ENCODE measurements at regions not wholly inside any gene's neighbourhood (a gene's known extent, or its start where the extent isn't known, plus 50 kb on each side); places are given as distances from the start of the nearest gene placed in this dataset.

GRCh38 chr6:149186873-149187272, 130.6 kb upstream of the TAB2 start:
- no peaks in the 10 kb centered on the region for H4K20me1 ChIP-seq (ENCODE audit: insufficient read depth)
- H3K27ac ChIP-seq: no peak overlapping the region
- TF ChIP-seq, protein P1, sequence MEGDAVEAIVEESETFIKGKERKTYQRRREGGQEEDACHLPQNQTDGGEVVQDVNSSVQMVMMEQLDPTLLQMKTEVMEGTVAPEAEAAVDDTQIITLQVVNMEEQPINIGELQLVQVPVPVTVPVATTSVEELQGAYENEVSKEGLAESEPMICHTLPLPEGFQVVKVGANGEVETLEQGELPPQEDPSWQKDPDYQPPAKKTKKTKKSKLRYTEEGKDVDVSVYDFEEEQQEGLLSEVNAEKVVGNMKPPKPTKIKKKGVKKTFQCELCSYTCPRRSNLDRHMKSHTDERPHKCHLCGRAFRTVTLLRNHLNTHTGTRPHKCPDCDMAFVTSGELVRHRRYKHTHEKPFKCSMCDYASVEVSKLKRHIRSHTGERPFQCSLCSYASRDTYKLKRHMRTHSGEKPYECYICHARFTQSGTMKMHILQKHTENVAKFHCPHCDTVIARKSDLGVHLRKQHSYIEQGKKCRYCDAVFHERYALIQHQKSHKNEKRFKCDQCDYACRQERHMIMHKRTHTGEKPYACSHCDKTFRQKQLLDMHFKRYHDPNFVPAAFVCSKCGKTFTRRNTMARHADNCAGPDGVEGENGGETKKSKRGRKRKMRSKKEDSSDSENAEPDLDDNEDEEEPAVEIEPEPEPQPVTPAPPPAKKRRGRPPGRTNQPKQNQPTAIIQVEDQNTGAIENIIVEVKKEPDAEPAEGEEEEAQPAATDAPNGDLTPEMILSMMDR (conservative IDR thresholded peaks at IDR 0.05; ENCODE audit: low read depth, low read length): no peak
- no peaks in the 10 kb centered on the region for H3K4me1 ChIP-seq (ENCODE audit: low read depth, poor library complexity, severe bottlenecking)
- no peaks in the 10 kb centered on the region for H3K27me3 ChIP-seq (ENCODE audit: insufficient read depth, low read depth)
- H2AFZ ChIP-seq (ENCODE audit: low read depth): no peak overlapping the region
- no peak overlapping the region for H3K9ac ChIP-seq
- H3K79me2 ChIP-seq (ENCODE audit: insufficient read depth, low read depth): no peaks in the 10 kb centered on the region
- H3K36me3 ChIP-seq (ENCODE audit: insufficient read depth): no peaks in the 10 kb centered on the region
- no peak overlapping the region for H3K4me3 ChIP-seq (IDR thresholded peaks at IDR 0.05; ENCODE audit: insufficient read depth, low read depth, low read length)
- no peak overlapping the region for H3K4me2 ChIP-seq

- H3K4me3 ChIP-seq (IDR thresholded peaks at IDR 0.05; ENCODE audit: insufficient read depth, low read depth, low read length): no peak overlapping the region
- no peaks in the 10 kb centered on the region for H3K36me3 ChIP-seq (ENCODE audit: insufficient read depth)
- H4K20me1 ChIP-seq (ENCODE audit: insufficient read depth): no peaks in the 10 kb centered on the region
- no peak overlapping the region for H3K27ac ChIP-seq
- no peak overlapping the region for H3K9ac ChIP-seq
- H3K79me2 ChIP-seq (ENCODE audit: insufficient read depth, low read depth): no peaks in the 10 kb centered on the region
- TF ChIP-seq, protein P1 (conservative IDR thresholded peaks at IDR 0.05; ENCODE audit: low read depth, low read length): 0 out of 2 replicates have a peak, but pooled peaks have one; percentile 18
- no peaks in the 10 kb centered on the region for H3K27me3 ChIP-seq (ENCODE audit: insufficient read depth, low read depth)
- no peak overlapping the region for H2AFZ ChIP-seq (ENCODE audit: low read depth)
- no peak overlapping the region for H3K4me2 ChIP-seq
- no peaks in the 10 kb centered on the region for H3K4me1 ChIP-seq (ENCODE audit: low read depth, poor library complexity, severe bottlenecking)
Measured at GRCh38 chr6:149190224-149190831, 127.2 kb upstream of the TAB2 start.

DNA sequence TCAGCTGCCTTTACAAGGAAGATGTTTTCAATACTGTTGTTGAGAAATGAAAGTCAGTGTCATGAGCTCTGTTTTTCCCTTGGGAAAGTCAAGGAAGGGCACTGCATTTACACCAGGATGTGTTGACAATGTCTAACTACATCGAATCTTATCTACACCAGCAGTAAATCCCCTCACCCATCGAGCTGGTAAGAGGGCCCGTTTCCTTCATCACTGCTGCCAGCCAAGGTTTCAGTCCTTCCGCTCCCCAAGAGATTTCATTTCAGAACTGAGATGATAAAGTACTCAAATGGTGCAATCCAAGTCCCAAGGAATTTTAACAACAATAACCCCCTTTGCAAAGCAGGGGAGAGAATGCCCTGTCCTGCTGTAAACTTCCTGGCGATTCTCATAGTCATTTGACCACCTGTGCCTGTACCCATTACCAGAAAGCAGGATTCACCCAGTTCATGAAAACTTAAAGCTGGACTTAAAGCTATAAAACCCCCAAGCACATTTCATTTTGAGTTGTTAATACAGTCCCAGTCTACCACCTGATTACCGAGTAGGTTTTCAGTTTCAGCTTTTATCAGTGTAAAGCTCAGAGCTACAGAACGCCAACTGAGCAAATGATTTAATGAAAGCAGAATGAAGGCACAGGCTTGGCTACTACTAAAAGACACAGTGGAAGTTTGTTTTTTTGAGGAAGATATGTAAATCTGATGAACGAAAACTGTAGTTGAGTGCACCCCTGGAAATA, 122.5 kb upstream of the TAB2 start:
- H3K27me3 ChIP-seq (ENCODE audit: insufficient read depth, low read depth): no peaks in the 10 kb centered on the region
- no peak overlapping the region for H3K4me3 ChIP-seq (IDR thresholded peaks at IDR 0.05; ENCODE audit: insufficient read depth, low read depth, low read length)
- H3K4me2 ChIP-seq: no peak overlapping the region
- no peaks in the 10 kb centered on the region for H3K36me3 ChIP-seq (ENCODE audit: insufficient read depth)
- H2AFZ ChIP-seq (ENCODE audit: low read depth): no peak overlapping the region
- TF ChIP-seq, protein P1 (conservative IDR thresholded peaks at IDR 0.05; ENCODE audit: low read depth, low read length): no peak
- no peak overlapping the region for H3K9ac ChIP-seq
- H3K4me1 ChIP-seq (ENCODE audit: low read depth, poor library complexity, severe bottlenecking): no peaks in the 10 kb centered on the region
- H4K20me1 ChIP-seq (ENCODE audit: insufficient read depth): no peaks in the 10 kb centered on the region
- H3K79me2 ChIP-seq (ENCODE audit: insufficient read depth, low read depth): no peaks in the 10 kb centered on the region
- H3K27ac ChIP-seq: no peak overlapping the region

DNA sequence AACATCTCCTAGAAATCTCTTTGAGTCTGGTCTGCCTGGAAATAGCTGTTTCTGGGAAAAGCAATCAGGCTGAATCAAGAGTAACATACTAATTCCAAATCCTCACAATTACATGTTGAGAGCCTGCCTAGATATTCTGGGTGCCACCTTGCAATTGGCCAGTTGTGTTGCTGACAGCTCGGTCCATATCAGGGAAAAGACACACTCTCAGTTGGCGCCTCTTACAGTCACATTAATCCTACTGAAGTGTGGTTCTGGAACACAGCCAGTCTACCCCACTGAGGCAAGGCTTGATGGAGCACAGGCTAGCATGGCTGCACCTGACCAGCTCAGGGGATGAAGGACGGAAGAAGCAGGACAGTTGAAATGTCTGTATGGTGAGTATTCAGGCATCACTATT, 121.4 kb upstream of the TAB2 start:
- Histone ChIP-seq H3K4me1 (ENCODE audit: low read depth, poor library complexity, severe bottlenecking) (no peaks in the 10 kb centered on the region), H3K9ac (no peak overlapping the region), H2AFZ (ENCODE audit: low read depth) (no peak overlapping the region), H3K79me2 (ENCODE audit: insufficient read depth, low read depth) (no peaks in the 10 kb centered on the region), H3K27ac (no peak overlapping the region), H3K36me3 (ENCODE audit: insufficient read depth) (no peaks in the 10 kb centered on the region), H3K4me2 (no peak overlapping the region), H4K20me1 (ENCODE audit: insufficient read depth) (no peaks in the 10 kb centered on the region), H3K27me3 (ENCODE audit: insufficient read depth, low read depth) (no peaks in the 10 kb centered on the region), H3K4me3 (IDR thresholded peaks at IDR 0.05; ENCODE audit: insufficient read depth, low read depth, low read length) (no peak overlapping the region)
- TF ChIP-seq, protein P1 (conservative IDR thresholded peaks at IDR 0.05; ENCODE audit: low read depth, low read length): no peak
